ENCODE measurements at regions not wholly inside any gene's neighbourhood (a gene's known extent, or its start where the extent isn't known, plus 50 kb on each side); places are given as distances from the start of the nearest gene placed in this dataset.
"Not testable (repeated sequence)": the region's sequence is repeated elsewhere in the genome, so short reads cannot be mapped to it uniquely, and the experiment has no call there.

DNA sequence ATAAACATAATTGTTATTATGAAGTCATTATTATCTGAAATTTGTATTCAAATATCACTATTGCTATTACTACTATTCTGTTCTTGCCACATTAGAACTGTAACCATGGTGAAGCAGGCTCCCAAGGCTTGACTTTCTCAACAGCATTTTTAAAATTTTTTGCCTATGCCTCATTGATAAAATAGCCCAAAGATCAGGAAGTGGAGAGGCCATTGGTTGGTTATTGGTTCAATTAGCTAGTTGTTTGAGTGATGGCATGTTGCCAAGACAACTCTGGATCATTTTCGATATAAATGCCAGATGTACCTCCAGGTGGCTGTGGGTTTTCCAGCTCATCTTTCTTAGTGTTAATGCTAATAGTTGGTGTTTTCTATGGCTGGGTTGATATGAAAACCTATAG lies 513.5 kb downstream of the TRIB2 start:
- no peak for DNase-seq

DNA sequence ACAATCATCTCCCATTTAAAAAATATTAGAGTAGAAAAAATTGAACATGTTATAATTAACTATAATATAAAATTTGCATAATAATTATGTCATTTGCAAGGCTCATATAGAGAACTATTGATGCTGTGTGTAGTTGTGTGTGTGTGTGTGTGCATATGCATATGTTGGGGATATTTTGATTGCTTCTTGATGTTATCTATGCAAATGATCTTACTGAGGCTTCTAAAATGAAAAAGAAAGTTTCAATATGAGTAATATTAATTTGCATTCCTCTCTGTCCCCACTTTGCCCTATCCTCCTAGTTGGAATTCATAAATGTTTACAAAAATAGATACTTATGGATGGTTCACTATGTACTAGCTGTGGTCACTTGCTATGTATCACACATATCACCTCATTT lies 523.3 kb downstream of the TRIB2 start:
- no peak for DNase-seq

- DNase-seq, result no peak
Observed at GRCh38 chr2:13240789-13241487, 524.2 kb downstream of the TRIB2 start.

DNA sequence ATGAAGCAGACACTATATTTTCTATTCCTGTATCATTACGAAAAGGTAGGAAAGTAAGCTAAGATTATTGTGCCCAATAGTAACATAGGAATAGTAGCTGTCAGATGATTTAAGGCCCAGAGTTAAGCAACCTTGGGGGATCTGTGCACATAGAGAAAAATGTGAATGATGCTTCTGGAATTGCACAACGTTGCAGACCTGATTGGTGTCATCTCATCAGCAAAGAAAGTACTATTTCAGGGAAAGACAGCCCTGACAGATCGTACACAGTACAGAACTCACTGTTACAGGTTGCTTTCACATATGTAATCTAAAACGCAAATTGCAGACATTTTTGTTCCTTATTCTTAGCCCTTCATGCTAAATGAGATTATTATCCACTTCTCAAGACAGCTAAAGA lies 535.9 kb downstream of the TRIB2 start:
- no peak for DNase-seq

DNA sequence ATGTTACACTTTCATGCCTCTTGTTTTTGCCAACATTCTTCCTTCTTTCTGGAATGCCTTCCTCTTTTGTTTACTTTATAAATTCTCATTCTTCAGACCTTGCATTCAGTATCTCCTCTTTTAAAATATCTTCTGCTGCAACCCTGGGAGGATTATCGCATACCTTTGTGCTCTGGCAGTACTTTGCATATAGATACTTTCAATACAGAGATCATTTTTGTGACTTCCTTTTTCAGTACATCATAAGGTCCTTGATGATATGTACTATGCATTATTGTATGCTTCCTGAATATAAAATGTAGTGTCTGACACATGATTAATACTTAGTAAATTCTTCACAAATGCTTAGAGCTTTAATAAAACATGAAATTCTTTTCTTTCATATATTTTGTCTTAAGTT lies 538.7 kb downstream of the TRIB2 start:
- no peak for DNase-seq

DNA sequence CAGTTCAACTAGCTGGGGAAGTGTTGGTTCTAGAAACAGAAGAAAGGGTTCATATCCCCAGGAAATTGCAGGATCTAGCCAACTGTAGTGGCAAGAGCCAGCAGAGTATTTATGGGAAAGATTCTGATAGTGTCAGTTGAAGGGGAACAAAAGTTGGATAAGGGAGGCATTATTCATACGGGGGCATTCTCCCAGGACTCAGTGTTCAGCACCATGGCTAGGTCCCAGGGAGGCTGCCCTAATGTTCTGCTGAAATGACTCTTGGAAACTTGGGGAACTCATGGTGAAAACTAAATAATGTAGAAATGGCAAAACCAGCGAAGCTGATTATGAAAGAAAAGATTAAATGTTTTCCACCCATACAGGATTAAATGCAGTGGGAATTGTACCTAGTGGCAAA lies 543.7 kb downstream of the TRIB2 start:
- DNase-seq, result no peak

DNA sequence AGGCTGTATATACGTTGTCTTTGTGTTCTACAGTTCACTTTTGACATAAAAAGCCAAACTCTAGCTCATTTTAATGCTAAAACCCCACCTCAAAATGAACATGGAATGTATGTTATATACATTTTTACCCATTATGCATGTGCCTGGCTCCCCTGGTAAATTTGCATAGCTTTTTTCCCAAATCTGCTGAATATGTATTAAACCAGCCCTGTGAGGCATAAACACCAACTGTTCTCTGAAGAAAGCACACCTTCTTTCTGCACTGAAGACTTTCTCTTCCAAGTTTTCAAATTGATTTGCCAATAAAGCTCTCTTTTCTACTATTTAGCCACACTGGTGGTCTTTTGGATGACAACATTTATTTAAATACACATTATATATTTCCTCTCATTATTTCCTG lies 549.4 kb downstream of the TRIB2 start:
- no peak for DNase-seq

DNA sequence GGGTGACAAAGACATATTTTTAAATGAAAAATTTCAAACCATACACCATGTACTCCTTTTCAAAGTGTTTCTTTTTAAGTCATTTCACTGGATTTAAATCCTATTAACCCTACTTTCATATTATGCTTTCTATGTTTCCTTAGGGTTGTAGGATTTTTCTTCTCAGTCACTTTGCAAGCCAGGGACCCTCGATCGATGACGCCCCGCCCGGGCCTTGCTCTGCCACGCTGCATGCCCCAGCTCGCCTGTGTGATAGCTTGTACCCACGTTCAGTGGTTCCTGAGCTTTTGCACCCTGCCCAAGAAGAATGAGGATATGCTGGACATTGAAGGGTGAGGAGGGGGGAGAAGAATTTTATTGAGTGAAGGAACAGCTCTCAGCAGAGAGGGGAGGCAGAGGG lies 568.0 kb downstream of the TRIB2 start:
- no peak for DNase-seq

- no peak for DNase-seq
Observed at GRCh38 chr2:13289310-13289709, 572.6 kb downstream of the TRIB2 start.

GRCh38 chr2:13308478-13308805 lies 591.7 kb downstream of the TRIB2 start:
- not testable (repeated sequence) for DNase-seq

- DNase-seq, result no peak
Observed at GRCh38 chr2:13308989-13309388, 592.3 kb downstream of the TRIB2 start.

DNA sequence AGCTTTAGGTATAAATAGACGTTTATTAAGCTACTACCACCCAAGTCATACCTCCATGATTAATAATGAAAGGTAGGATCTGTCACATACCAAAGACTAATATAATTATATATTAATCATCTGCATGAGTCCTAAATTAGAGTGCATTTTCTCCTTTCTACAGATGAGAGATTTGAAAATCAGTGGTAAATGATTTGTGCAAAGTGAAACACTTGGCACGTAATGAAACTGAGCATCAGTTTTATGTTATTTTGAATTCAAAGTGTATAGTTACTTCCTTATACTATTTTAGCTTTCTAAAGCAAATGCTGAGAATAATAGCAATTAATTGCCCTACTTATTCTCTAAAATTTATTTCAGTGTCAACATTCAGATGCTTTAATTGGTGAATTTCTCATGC lies 615.3 kb downstream of the TRIB2 start:
- DNase-seq, result no peak

DNA sequence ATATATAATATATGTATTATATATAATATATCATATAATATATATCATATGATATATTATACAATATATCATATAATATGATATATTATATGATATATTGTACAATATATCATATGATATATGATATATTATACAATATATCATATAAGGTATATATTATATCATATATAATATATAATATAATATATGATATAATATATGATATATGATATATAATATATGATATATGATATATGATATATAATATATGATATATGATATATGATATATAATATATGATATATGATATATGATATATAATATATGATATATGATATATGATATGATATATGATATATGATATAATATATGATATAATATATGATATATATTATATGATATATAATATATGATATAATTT lies 617.3 kb downstream of the TRIB2 start:
- not testable (repeated sequence) for DNase-seq

GRCh38 chr2:13334545-13334944 lies 617.8 kb downstream of the TRIB2 start:
- no peak for DNase-seq

DNA sequence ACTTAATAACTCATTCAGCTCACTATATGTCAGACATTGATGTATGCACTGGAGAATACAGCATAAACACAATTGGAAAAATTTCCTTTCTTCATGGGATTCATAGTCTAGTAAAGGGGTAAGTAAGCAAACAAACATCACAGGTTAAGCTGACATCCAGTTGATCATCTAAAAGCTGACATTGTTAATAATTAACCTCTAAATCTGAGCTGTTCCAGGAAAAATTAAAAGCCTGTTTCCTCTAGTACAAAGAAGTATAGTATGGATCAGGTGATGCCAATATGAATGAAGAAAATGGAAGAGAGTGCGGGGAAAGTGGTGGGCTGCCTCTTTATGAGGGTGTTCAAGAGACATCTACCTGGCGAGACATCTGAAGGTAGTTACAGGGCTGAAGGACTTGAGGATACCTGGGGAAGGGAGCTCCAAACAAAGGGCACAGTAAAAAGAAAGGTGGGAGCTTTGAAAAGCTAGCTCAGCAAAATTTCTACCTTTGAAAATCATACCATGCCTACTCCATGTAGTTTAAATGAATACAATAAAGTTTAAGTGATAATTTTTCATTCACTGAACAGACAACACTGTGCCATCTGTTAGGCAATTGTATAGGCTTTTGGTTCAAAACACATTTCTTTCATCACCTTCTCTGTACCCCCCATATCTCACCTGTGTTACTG lies 619.3 kb downstream of the TRIB2 start:
- DNase-seq, result no peak

- no peak for DNase-seq
Observed at GRCh38 chr2:13351068-13351467, 634.3 kb downstream of the TRIB2 start.

GRCh38 chr2:13353083-13353482 lies 636.3 kb downstream of the TRIB2 start:
- no peak for DNase-seq

DNA sequence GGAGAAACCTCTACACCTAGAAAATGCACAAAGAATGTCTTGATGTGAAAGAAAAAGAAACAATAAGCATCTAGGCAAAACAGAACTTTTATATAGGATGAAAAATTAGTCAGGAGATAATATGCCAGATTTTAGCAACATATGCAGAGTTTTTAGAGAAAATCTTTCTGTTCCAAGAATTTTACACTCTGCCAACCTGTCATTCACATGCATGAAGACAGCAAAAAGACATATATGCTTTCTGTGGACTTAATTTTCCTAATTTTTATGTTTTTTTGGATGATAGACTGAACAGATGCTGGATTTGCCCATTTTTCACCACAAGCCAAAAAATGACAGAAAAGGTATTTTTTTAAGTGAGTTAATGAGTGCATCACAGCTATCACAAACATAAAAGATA lies 637.3 kb downstream of the TRIB2 start:
- no peak for DNase-seq

DNA sequence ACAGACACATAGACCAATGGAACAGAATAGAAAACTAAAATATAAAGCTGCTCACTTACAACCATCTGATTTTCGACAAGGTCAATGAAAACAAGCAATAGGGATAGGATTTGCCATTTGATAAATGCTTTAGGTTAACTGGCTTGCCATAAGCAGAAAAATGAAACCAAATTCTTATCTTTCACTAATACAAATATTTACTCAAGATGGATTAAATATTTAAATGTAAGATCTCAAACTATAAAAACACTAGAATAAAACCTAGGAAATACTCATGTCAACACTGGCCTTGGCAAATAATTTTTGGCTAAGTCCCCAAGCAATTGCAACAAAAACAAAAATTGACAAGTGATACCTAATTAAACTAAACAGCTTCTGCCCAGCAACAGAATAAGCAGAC lies 665.2 kb downstream of the TRIB2 start:
- DNase-seq, result not testable (repeated sequence)

GRCh38 chr2:13389172-13389571 lies 672.4 kb downstream of the TRIB2 start:
- DNase-seq, result not testable (repeated sequence)

- DNase-seq, result no peak
Observed at GRCh38 chr2:13390676-13391075, 673.9 kb downstream of the TRIB2 start.

- DNase-seq, result no peak
Observed at GRCh38 chr2:13401312-13401711, 684.6 kb downstream of the TRIB2 start.

- no peak for DNase-seq
Observed at GRCh38 chr2:13413989-13414388, 697.3 kb downstream of the TRIB2 start.

DNA sequence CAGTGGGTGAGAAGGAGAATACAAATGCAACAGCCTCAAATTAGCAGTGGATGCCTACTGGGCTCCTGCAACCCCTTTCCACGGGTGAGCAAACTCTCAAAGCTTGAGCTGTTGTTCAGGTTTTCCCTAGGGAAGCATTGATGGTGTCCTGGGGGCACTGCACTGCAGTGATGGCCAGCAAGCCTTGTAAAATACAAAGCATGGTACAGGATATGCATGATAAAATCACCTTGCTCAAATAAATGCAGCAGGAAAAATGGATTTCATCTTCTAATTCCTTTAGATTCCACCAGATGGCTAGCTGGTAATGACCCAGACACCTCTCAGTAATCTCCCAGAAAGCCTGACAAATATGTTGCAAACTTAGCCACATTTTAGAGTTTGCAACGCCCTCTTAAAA lies 698.2 kb downstream of the TRIB2 start:
- no peak for DNase-seq

DNA sequence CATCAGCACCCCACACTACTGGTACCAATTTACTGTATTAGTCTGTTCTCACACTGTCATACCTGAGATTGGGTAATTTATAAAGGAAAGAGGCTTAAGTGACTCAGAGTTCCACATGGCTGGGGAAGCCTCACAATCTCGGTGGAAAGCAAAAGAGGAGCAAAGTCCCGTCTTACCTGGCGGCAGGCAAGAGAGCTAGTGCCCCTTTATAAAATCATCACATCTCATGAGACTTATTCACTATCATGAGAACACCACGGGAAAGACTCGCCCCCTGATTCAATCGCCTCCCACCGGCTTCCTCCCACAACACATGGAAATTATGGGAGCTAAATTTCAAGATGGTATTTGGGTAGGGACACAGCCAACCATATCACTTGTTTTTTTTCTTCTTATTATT lies 717.2 kb downstream of the TRIB2 start:
- DNase-seq, result no peak
